ENCODE measurements at regions not wholly inside any gene's neighbourhood (a gene's known extent, or its start where the extent isn't known, plus 50 kb on each side); places are given as distances from the start of the nearest gene placed in this dataset.
"Not testable (repeated sequence)": the region's sequence is repeated elsewhere in the genome, so short reads cannot be mapped to it uniquely, and the experiment has no call there.

DNA sequence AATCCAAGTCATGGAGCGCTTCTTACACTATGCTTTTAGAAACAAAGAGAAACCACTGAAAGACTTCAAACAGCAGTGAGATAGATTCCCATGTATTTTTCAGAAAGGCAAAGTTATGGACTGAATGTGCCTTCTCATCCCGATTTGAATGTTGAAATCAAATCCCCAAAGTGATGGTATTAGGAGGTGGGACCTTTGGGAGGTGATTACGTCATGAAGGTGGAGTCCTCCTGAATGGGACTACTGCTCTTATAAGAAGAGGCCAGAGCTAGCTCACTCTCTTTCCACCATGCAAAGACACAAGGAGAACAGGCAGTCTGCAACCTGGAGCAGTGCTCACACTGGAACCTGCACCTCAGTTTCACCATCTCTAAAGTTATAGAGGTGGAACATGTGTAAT lies 1279.8 kb downstream of the GATA3 start:
- FAIRE-seq: no peak

DNA sequence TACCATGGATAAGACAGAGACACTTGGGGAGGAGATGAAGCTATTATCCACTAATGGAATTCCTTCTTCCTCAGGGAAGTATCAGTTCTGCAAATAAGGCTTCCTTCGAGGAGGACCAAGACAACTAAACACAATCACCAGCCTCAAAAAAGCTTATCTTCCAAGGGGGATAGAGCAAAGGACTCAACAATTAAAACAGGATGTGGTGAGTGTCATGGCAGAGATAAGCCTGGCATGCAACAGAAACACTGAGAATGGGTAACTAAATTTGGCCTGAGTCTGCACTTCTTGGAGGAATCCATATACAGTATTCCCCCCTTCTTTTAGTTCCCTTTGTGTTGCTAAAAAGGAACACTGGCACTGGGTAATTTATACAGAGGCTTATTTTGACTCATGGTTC lies 1285.2 kb downstream of the GATA3 start:
- FAIRE-seq: no peak

DNA sequence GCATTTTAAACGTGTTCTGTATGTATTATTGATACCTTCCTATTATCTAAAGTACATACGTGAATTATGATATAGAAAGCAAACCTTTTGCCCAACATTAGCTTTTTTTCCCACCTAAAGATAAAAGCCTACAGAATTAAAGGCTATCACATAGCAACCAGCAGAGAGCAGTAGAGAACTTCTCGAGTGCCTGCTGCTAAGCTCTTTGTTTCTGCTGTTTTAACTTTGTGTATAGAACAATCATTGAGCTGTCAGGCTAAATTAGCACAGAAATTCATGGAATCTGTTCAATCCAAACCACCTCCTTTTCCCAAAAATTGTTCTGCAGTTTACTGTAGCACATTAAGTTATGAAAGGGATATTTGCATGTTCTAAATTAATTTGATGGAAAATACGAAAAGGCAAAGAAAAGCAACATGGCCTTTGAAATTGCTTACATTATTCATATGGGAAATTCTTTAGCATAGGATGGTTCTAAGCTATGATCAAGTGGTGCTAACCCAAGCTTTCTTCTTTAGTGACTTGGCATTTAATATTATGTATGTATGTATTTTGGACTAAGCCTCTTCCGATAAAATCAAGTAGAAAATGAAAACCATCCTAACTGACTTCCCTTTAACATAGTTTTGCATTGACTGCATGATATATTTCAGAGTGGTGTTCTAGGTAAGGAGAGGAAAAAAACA lies 1288.5 kb downstream of the GATA3 start:
- FAIRE-seq: peak; percentile 78

DNA sequence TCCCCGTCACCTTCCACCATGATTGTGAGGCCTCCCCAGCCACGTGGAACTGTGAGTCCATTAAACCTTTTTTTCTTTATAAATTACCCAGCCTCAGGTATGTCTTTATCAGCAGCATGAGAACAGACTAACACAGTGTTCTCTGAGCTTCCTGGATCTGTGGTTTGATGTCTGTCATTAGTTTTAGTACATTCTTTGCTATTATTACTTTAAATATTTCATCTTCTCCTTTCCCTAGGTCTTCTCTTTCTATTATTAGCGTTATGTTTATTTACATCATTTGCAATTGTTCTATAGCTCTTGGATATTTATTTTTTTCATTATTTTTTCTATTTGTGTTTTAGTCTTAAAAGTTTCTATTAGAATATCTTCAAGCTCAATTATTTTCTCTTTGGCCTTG lies 1293.4 kb downstream of the GATA3 start:
- not testable (repeated sequence) for FAIRE-seq

DNA sequence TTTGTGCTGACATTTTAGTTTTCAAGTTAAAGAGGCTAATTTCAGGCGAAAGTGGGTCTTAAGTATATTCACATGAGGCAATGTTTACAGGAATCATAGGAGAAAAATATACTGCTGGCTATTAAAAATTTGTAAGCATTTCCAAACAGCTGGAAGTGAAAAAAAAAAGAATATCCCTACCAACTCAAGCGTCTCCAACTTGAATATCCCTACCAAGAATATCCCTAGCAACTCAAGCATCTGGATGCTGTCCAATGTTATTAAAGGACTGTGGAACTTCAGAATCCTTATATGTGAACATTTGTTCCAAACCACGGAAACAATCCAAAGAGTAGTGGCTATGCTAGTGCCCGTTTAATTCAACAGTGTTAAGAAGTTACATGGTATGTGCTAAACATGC lies 1303.0 kb downstream of the GATA3 start:
- FAIRE-seq: no peak

DNA sequence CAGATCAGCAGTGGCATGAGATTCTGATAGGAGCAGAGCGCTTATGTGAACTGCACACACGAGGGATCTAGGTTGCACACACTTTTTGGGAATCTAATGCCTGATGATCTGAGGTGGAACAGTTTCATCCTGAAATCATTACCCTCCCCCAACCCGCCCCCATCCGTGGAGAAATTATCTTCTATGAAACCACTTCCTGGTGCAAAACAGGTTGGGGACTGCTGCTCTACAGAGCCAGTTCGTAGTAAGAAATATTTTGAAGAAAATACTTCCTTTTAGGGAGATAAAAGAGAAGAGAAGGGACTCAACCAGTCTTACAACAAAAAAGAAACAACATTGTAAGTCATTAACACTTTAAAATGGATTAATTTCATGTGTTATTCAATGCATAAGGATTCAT lies 1308.2 kb downstream of the GATA3 start:
- FAIRE-seq: no peak

DNA sequence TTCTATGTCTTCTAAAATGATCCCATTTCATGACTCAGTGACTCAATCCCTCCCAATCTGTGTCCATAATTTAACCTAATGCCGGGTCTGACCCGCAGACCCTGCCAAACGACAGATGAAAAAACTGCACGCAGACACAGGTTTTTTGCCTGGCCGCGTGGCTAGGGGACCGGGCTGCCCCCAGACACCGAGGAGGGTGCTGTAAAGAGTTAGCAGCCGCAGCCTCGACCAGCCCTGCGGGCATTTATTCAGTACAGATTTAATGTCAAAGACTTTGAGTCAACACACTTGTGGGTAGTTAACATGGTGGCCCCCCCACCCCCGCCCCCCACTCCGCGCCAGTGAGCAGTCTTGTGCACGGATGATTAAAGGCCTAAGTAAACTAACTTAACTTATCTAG lies 1324.7 kb downstream of the GATA3 start:
- no peak for FAIRE-seq

DNA sequence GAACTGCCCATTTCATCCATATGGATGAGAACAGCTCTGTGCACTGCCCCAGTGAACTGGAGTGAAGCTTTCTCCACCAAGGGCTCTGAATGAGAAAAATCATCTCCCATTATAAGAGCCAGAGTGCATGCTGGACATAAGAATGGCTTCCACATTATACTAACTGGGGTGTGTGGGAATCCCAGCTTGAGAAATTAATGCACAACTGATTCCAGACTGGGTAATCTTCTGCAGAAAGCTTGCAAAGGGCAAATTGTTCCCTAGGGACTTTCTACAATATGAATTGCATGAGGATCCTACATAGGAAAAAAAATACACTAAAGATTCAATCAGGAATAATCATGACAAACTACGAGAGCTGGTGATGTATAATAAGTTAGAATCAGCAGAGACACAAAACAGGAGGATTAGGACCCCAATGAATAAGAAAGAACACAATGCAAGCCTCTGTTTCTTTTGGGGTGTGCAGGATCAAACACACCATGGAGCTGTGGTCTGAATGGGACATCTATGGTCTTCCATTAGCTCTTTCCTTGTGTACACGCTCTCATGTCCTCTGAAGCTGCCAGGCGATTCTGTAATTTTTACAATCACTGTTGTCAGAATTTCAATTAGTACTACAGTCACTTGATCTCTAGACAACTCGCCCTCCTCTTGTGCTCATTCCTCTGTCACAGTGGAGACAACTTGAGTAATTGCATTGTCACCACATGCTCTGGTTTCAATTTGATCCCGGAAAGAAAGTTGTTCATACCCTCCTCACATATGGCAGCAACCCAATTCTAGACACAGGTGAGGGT lies 1327.4 kb downstream of the GATA3 start:
- FAIRE-seq: no peak

DNA sequence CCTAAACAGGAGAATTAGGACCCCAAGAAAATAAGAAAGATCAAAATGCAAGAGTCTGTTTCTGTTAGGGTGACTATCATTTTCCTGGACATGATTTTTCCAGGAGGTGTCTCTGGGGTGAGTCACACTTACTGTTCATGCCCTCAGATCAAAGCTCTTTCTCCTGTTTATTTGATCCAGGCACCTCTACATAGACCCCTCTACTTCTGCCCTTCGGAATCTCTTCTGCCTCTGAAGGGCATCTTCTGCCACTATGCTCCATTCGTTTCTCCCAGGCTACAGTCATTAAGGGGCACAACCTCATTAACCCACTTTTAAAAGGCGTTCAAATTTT lies 1328.0 kb downstream of the GATA3 start:
- no peak for FAIRE-seq

DNA sequence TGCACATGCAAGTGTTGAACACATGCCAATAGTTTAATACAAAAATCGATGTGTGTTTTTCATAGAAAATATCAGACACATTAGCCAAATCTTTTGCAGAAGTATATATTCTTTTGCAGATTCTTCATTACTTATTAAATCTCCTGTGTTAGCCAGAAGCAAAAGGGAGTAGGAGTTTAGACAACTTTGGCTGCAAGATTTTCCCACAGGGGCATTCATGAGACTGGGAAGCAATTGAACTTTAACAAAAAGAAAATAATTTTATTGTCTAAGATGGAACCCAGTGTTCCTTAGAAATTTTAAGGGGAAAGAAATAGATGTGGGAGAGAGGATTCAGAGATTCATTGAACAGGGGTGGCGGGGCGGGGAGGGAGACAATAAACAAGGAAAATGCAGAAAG lies 1336.0 kb downstream of the GATA3 start:
- no peak for FAIRE-seq

DNA sequence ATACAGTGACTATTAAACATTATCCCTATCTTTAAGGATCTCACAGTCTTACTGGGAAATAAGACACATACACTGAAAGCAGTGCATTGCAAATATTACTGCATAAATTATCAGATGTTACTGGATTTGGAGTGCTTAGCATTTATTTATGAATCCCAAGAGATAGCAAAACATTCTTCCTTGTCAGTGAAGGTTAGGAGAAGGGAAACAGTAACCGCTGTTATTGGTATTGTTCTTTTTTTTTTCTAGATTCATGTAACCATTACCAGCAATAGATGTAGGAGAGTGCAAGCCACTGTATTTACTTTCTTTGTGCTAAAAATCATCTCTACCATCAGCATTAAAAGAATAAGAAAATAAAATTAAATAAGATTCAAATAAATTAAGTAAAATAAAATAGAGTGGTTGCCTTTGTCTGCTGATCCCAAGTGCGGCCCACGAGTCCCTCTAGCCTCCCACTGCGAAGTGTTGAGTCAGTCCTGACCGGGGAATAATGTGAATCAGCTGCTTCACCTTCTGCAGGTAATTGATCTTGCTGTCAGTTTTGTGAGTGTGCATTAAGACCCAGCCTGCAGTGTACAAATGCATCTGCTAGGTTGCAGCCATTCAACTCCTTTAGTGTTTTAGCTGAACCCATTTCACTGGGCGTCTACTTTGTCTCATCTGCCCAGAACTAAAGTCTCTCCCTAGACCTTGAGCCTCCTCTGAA lies 1344.9 kb downstream of the GATA3 start:
- no peak for FAIRE-seq

DNA sequence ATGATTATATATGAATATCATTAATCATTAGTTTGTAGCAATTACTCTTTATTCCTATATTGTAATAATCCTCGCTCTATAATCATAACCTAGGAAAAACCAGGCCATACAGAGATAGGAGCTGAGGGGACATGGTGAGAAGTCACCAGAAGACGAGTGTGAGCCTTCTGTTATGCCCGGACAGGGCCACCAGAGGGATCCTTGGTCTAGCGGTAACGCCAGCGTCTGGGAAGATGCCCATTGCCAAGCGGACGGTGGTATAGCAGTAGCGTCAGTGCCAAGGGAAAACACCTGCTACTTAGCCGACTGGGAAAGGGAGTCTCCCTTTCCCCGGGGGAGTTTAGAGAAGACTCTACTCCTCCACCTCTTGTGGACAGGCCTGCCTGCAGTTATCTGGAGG lies 1347.6 kb downstream of the GATA3 start:
- FAIRE-seq: not testable (repeated sequence)

DNA sequence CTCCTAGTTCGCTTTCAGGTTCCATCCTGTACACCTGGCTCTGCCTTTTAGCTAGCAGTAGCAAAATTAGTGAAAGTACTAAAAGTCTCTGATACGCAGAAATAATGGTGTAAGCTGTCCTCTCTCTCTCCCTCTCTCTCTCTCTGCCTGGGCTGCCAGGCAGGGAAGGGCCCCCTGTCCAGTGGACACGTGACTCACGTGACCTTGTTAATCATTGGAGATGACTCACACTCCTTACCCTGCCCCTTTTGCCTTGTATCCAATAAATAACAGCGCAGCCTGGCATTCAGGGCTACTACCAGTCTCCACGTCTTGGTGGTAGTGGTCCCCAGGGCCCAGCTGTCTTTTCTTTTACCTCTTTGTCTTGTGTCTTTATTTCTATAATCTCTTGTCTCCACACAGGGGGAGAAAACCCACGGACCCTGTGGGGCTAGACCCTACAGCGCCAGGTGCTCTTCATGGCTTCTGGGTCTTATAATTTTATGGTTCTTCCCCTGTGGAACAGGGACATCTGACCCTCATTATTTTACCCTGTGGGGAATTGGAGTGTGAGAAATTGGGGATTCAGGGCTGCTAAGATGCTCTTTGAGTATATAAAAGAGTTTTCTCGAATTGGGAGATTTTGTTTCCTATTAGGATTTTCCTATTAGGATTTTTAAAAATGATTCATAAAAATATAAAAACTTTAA lies 1348.2 kb downstream of the GATA3 start:
- FAIRE-seq: not testable (repeated sequence)

DNA sequence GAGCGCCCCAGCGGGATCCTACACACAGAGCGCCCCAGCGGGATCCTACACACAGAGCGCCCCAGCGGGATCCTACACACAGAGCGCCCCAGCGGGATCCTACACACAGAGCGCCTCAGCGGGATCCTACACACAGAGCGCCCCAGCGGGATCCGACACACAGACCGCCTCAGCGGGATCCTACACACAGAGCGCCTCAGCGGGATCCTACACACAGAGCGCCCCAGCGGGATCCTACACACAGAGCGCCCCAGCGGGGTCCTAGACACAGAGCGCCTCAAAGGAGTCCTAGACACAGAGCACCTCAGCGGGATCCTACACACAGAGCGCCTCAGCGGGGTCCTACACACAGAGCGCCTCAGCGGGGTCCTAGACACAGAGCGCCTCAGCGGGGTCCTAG lies 1352.7 kb downstream of the GATA3 start:
- not testable (repeated sequence) for FAIRE-seq

DNA sequence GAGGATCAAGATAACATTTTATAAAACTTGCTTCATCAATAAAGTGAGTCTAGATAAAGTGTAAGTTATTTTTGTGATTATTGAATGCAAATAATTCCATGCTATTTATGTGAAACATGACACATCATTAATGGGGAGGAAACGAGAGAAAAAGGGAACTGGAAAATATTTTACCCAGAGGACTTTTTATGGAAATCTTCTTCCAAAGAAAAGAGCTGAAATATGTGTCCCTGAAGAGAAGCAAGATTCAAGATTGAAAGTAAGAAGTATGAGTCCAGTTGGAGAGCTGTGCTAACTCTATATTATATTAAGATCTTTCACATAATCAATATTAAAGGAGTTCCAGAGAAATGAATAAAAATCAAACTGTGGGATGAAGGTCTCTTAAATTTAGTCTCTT lies 1361.8 kb downstream of the GATA3 start:
- no peak for FAIRE-seq

DNA sequence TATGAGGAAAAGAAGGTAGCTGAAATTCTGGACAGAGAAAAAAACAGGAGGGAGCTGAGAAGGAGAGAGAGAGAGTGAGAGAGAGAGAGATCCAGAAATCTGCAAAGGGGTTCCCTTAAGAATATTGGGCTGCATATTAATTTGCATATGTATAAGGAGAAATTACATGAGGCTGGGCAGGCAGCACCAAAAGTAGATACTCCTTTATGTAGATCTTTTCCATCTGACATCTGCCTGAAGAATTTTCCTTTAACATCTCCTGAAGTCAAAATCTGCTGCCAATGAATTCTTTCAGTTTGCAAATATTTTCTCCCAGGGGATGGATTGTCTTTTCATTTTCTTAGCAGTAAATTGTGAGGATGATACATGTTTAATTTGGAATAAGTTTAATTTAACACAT lies 1365.3 kb downstream of the GATA3 start:
- FAIRE-seq: no peak

DNA sequence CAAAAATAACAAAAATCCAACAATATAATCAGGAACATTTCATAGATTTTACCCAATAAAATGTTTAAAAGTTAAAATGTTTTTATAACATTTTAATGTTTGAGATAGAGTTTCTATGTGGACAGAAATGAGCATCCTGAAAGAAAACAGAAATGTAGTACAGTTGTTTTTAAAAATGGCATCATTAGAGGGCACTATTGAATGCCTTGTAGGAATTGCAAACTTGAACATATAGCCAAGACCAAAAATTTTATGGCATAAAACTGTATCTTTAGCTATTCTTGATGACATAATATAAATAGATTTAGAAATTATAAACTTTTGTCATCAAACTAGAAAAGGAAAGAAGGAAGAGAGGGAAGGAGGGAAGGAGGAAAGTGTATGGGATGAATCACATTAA lies 1372.7 kb downstream of the GATA3 start:
- FAIRE-seq: peak; percentile 48

DNA sequence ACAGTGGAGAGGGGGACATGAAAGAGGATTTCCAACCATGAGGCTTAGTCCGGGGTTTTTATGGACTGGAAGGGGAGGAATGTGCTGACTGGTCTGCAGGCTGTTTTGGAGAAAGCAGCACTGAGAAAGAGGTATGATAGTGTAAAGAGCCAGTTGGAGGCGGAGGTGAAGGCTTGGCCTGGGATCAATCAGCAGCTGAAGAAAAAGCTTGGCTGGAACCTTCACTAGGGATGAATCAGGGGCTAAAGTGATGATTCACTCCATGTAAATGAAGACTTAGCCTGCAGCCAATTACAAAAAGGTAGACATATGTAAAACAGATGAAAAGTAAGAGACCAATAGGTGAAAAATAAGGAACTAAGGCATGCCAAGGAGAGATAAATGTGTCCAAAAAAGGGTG lies 1382.6 kb downstream of the GATA3 start:
- no peak for FAIRE-seq

DNA sequence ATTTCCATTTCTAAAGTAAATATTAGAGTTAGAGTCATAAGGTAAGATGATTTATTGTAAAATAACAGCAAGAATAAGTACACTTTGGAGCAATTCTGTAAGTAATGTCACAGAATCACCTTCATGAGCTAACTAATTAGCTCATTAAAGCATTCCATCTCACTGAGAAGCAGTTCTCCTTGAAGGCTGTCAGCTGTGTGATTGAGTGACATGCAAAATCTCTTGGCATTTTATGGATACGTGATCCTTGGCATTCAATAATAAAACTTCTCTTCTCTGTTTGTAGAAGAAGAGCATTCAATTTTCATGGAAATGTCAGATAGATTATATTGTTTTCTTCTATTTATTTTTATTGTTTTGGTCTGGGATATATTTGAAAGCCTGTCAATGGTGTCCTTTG lies 1389.3 kb downstream of the GATA3 start:
- FAIRE-seq: no peak

DNA sequence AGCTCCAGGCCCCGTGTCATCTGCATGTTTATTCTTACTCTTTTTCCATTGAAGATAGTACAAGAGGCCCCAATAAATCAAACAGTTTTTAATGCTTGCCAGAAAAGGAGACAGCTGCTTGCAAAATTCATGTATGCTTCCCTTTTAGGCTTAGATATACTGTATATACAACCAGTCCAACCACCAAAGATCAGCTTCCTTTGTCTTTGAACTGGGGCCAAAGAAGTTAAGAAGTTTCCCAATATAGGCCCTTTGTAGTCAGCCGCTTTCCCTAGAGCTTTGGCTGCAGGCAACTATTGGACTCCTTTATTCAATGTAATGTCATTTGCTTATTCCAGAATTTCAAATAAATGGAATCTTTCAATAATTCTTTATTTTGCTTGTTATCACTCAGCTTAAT lies 1395.0 kb downstream of the GATA3 start:
- FAIRE-seq: no peak

DNA sequence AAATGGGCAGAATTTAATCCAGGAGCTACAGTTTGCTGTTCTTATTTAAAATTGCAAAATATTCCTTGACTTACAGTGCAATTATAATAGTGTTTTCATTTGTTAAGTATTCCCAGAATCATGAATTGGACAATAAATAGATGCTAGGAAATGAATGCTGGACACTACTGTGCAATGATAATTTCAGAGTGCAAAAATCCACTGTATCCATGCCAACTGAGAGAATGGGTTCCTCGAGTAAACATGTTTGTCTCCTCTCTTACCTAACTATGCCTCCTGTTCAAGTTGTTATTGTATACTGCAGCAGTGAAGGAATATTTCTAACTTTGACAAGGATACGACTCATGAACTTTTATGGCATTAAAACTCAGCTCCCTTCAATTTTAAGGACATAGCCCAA lies 1396.3 kb downstream of the GATA3 start:
- no peak for FAIRE-seq

DNA sequence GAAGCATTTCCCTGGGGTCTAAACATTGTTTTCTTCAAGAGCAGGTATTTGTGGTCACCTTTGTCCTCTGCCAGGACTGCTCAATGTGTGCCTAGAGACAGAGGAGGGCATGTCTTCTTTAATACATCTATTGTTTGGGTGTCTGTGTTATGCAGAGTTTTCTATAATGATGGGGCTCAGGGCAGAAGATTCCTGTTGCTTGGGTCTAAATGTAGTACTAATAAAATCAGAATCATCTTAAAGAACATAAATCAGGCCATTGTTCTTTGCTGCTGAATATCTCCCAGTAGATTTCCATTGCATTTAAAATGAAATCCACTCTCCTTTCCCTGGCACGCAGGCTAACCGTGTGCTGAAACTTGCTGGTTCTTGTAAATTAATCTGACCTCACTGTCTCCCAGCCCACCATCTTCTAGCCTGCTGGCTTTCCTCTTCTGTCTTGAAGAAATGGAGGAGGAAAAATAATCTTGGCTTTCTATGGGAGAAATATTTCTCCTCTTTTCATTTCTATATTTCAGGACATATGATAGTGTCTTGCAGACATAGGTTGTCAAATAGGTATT lies 1396.8 kb downstream of the GATA3 start:
- no peak for FAIRE-seq

DNA sequence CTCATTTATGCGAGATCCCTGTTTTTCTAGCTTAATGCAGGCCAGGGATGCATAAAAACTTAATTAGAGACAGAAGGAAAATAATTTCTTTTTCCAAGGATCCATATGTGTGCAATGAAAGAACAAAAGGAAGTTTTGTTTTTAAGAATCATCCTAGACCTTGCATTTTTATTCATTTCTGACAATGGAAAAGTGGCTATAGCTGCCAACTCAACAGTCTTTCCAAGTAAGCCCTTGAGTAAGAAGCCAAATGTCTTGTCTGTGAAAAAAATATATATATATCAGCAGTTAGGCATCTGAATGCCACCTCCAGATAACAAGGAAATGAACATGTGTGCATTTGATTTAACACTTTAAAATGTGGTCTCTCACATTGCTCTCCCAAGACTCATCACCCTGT lies 1397.6 kb downstream of the GATA3 start:
- FAIRE-seq: peak; percentile 35
